SJCRH30 (cell line): ENCODE measurements at regions not wholly inside any gene's neighbourhood (a gene's known extent, or its start where the extent isn't known, plus 50 kb on each side); places are given as distances from the start of the nearest gene placed in this dataset.

Experiments used
- DNase-seq, 2 experiments: peaks; one replicate each; pipeline ENCODE4 v3.0.0-alpha.2; 2015 to 2020
- H3K27ac ChIP-seq: fragments of 250-450 bp; sonication (Bioruptor Pico); 2 replicates; pipeline ENCODE4 v1.5.1; 2020; ENCODE audit warnings: mild to moderate bottlenecking, moderate library complexity
- H3K27me3 ChIP-seq: fragments of 250-450 bp; sonication (Bioruptor Pico); 2 replicates; pipeline ENCODE4 v1.5.1; 2020; ENCODE audit warnings: mild to moderate bottlenecking, moderate library complexity
- H3K36me3 ChIP-seq: fragments of 250-450 bp; sonication (Bioruptor Pico); 2 replicates; pipeline ENCODE4 v1.5.1; 2020; ENCODE audit warnings: mild to moderate bottlenecking, moderate library complexity
- H3K4me1 ChIP-seq: fragments of 250-450 bp; sonication (Bioruptor Pico); 2 replicates; pipeline ENCODE4 v1.5.1; 2020; ENCODE audit warnings: mild to moderate bottlenecking, moderate library complexity
- H3K4me3 ChIP-seq: fragments of 250-450 bp; sonication (Bioruptor Pico); 2 replicates; pipeline ENCODE4 v1.5.1; 2020; ENCODE audit warnings: mild to moderate bottlenecking, moderate library complexity
- H3K9me3 ChIP-seq: fragments of 250-450 bp; sonication (Bioruptor Pico); replicated peaks from 2 replicates; pipeline ENCODE4 v1.5.1; 2020; ENCODE audit warnings: mild to moderate bottlenecking, moderate library complexity

- Histone ChIP-seq H3K4me3 (no peak overlapping the region), H3K27me3 (no peaks in the 10 kb centered on the region), H3K27ac (no peak overlapping the region), H3K9me3 (no peaks in the 10 kb centered on the region), H3K4me1 (no peaks in the 10 kb centered on the region), H3K36me3 (no peaks in the 10 kb centered on the region)
- no peak for DNase-seq
These were observed 367.9 kb downstream of the FAM133A start for GRCh38 chrX:94041881-94042280.

- Histone ChIP-seq H3K4me3 (no peak overlapping the region), H3K27ac (no peak overlapping the region), H3K4me1 (no peaks in the 10 kb centered on the region), H3K27me3 (no peaks in the 10 kb centered on the region), H3K9me3 (no peaks in the 10 kb centered on the region), H3K36me3 (no peaks in the 10 kb centered on the region)
- DNase-seq, result no peak
These were observed 371.7 kb downstream of the FAM133A start for GRCh38 chrX:94045724-94046123.

- DNase-seq, result no peak
- Histone ChIP-seq H3K36me3 (no peaks in the 10 kb centered on the region), H3K9me3 (no peaks in the 10 kb centered on the region), H3K4me1 (no peaks in the 10 kb centered on the region), H3K27me3 (no peaks in the 10 kb centered on the region), H3K27ac (no peak overlapping the region), H3K4me3 (no peak overlapping the region)
These were observed 377.9 kb downstream of the FAM133A start for GRCh38 chrX:94051926-94052325.

GRCh38 chrX:94053575-94053974, 379.6 kb downstream of the FAM133A start:
- Histone ChIP-seq H3K9me3 (no peaks in the 10 kb centered on the region), H3K36me3 (no peaks in the 10 kb centered on the region), H3K4me3 (no peak overlapping the region), H3K4me1 (no peaks in the 10 kb centered on the region), H3K27ac (no peak overlapping the region), H3K27me3 (no peaks in the 10 kb centered on the region)
- no peak for DNase-seq

GRCh38 chrX:94057385-94057784, 383.4 kb downstream of the FAM133A start:
- H3K36me3 ChIP-seq, result no peaks in the 10 kb centered on the region
- H3K4me1 ChIP-seq, result no peaks in the 10 kb centered on the region
- no peaks in the 10 kb centered on the region for H3K9me3 ChIP-seq
- H3K27me3 ChIP-seq, result no peaks in the 10 kb centered on the region
- no peak for DNase-seq
- no peak overlapping the region for H3K4me3 ChIP-seq
- H3K27ac ChIP-seq, result no peak overlapping the region

GRCh38 chrX:94058728-94059382, 384.8 kb downstream of the FAM133A start:
- no peak overlapping the region for H3K27ac ChIP-seq
- DNase-seq, result peak in 1 of 2 experiments; percentile 32
- no peaks in the 10 kb centered on the region for H3K27me3 ChIP-seq
- H3K9me3 ChIP-seq, result no peaks in the 10 kb centered on the region
- H3K4me1 ChIP-seq, result no peaks in the 10 kb centered on the region
- no peak overlapping the region for H3K4me3 ChIP-seq
- no peaks in the 10 kb centered on the region for H3K36me3 ChIP-seq

- Histone ChIP-seq H3K27ac (no peak overlapping the region), H3K4me3 (no peak overlapping the region), H3K4me1 (no peaks in the 10 kb centered on the region), H3K9me3 (no peaks in the 10 kb centered on the region), H3K27me3 (no peaks in the 10 kb centered on the region), H3K36me3 (no peaks in the 10 kb centered on the region)
- DNase-seq, result no peak
These were observed 391.1 kb downstream of the FAM133A start for GRCh38 chrX:94065091-94065490.

- H3K4me1 ChIP-seq, result no peaks in the 10 kb centered on the region
- H3K4me3 ChIP-seq, result no peak overlapping the region
- no peaks in the 10 kb centered on the region for H3K36me3 ChIP-seq
- no peak for DNase-seq
- no peak overlapping the region for H3K27ac ChIP-seq
- H3K27me3 ChIP-seq, result no peaks in the 10 kb centered on the region
- no peaks in the 10 kb centered on the region for H3K9me3 ChIP-seq
These were observed 415.1 kb downstream of the FAM133A start for GRCh38 chrX:94089149-94089548.

- H3K27me3 ChIP-seq, result no peaks in the 10 kb centered on the region
- no peaks in the 10 kb centered on the region for H3K36me3 ChIP-seq
- no peak for DNase-seq
- no peak overlapping the region for H3K27ac ChIP-seq
- H3K9me3 ChIP-seq, result no peaks in the 10 kb centered on the region
- H3K4me1 ChIP-seq, result no peaks in the 10 kb centered on the region
- H3K4me3 ChIP-seq, result no peak overlapping the region
These were observed 423.9 kb downstream of the FAM133A start for GRCh38 chrX:94097868-94098267.

GRCh38 chrX:94107981-94108380, 434.0 kb downstream of the FAM133A start:
- Histone ChIP-seq H3K27ac (no peak overlapping the region), H3K27me3 (no peaks in the 10 kb centered on the region), H3K4me3 (no peak overlapping the region), H3K9me3 (no peaks in the 10 kb centered on the region), H3K4me1 (no peaks in the 10 kb centered on the region), H3K36me3 (no peaks in the 10 kb centered on the region)
- DNase-seq, result no peak

GRCh38 chrX:94114362-94114761, 440.4 kb downstream of the FAM133A start:
- Histone ChIP-seq H3K27me3 (no peaks in the 10 kb centered on the region), H3K36me3 (no peaks in the 10 kb centered on the region), H3K4me3 (no peak overlapping the region), H3K4me1 (no peaks in the 10 kb centered on the region), H3K9me3 (no peaks in the 10 kb centered on the region), H3K27ac (no peak overlapping the region)
- DNase-seq, result no peak

- H3K9me3 ChIP-seq, result no peaks in the 10 kb centered on the region
These were observed 447.8 kb downstream of the FAM133A start for GRCh38 chrX:94121799-94122198.

GRCh38 chrX:94123062-94123461, 449.1 kb downstream of the FAM133A start:
- Histone ChIP-seq H3K4me1 (no peaks in the 10 kb centered on the region), H3K36me3 (no peaks in the 10 kb centered on the region), H3K27ac (no peak overlapping the region), H3K4me3 (no peak overlapping the region), H3K9me3 (no peaks in the 10 kb centered on the region), H3K27me3 (no peaks in the 10 kb centered on the region)
- DNase-seq, result no peak

More at GRCh38 chrX:94121799-94122198, 447.8 kb downstream of the FAM133A start:
- no peaks in the 10 kb centered on the region for H3K4me1 ChIP-seq
- no peak overlapping the region for H3K27ac ChIP-seq
- no peak for DNase-seq
- H3K27me3 ChIP-seq, result no peaks in the 10 kb centered on the region
- H3K4me3 ChIP-seq, result no peak overlapping the region
- H3K36me3 ChIP-seq, result no peaks in the 10 kb centered on the region

GRCh38 chrX:94162971-94163370, 489.0 kb downstream of the FAM133A start:
- Histone ChIP-seq H3K9me3 (no peaks in the 10 kb centered on the region), H3K4me1 (no peaks in the 10 kb centered on the region), H3K36me3 (no peaks in the 10 kb centered on the region)

GRCh38 chrX:94178145-94178788, 504.3 kb downstream of the FAM133A start:
- Histone ChIP-seq H3K9me3 (no peaks in the 10 kb centered on the region), H3K36me3 (no peaks in the 10 kb centered on the region), H3K4me3 (no peak overlapping the region), H3K27ac (no peak overlapping the region), H3K27me3 (no peaks in the 10 kb centered on the region), H3K4me1 (no peaks in the 10 kb centered on the region)
- peak in 1 of 2 experiments; percentile 3 for DNase-seq

More at GRCh38 chrX:94162971-94163370, 489.0 kb downstream of the FAM133A start:
- no peaks in the 10 kb centered on the region for H3K27me3 ChIP-seq
- no peak for DNase-seq
- no peak overlapping the region for H3K27ac ChIP-seq
- no peak overlapping the region for H3K4me3 ChIP-seq

GRCh38 chrX:94204524-94204923, 530.5 kb downstream of the FAM133A start:
- Histone ChIP-seq H3K4me1 (no peaks in the 10 kb centered on the region), H3K36me3 (no peaks in the 10 kb centered on the region), H3K27me3 (no peaks in the 10 kb centered on the region), H3K27ac (no peak overlapping the region), H3K4me3 (no peak overlapping the region), H3K9me3 (no peaks in the 10 kb centered on the region)
- DNase-seq, result peak in 1 of 2 experiments; percentile 0
